Thyroid gland (tissue), 4 donors: ENCODE measurements at regions not wholly inside any gene's neighbourhood (a gene's known extent, or its start where the extent isn't known, plus 50 kb on each side); places are given as distances from the start of the nearest gene placed in this dataset.

ENCODE experiments used
- DNase-seq, 2 donors: peaks; one replicate each; pipeline ENCODE4 v3.0.0-alpha.2; 2019
- H3K27ac ChIP-seq, 3 donors: fragments of 200-600 bp; sonication (generic); 1 replicate in 2 of 3; 2 replicates in 1 of 3; pipeline ENCODE4 v1.5.1; 2016 to 2019; ENCODE audit warnings: mild to moderate bottlenecking in 1 of 3, moderate library complexity in 1 of 3
- H3K27me3 ChIP-seq: fragments of 200-600 bp; sonication (generic); one replicate; pipeline ENCODE4 v1.5.1; 2019
- H3K36me3 ChIP-seq, 2 donors: fragments of 200-600 bp; sonication (generic); one replicate each; pipeline ENCODE4 v1.5.1; 2016 to 2019
- H3K4me1 ChIP-seq, 2 donors: fragments of 200-600 bp; sonication (generic); one replicate each; pipeline ENCODE4 v1.5.1; 2017 to 2019
- H3K4me3 ChIP-seq, 3 donors: fragments of 200-600 bp; sonication (generic); replicated peaks in 1 of 3; 1 replicate in 2 of 3; 2 replicates in 1 of 3; pipeline ENCODE4 v1.5.1; 2016; ENCODE audit warnings: mild to moderate bottlenecking in 1 of 3
- H3K9me3 ChIP-seq: fragments of 200-600 bp; sonication (generic); one replicate; pipeline ENCODE4 v1.5.1; 2017
- CTCF ChIP-seq, 6 experiments: fragments of 200-600 bp in 3 of 6; fragments of 450-650 bp in 3 of 6; sonication (generic) in 3 of 6; IDR thresholded peaks; one replicate each; pipeline ENCODE4 v1.5.1; 2016 to 2019; ENCODE audit warnings: antibody characterized with exemption in 6 of 6, mild to moderate bottlenecking in 2 of 6, inconsistent platforms in 1 of 6, moderate library complexity in 1 of 6
- POLR2A ChIP-seq, 2 donors: fragments of 450-650 bp; IDR thresholded peaks; one replicate each; pipeline ENCODE4 v1.6.1; 2017; ENCODE audit warnings: antibody characterized with exemption in 2 of 2, mild to moderate bottlenecking in 2 of 2, moderate library complexity in 1 of 2
- WGBS, 2 donors: methylation state at CpG; one replicate each; pipeline ENCODE4 v1.1.5; 2017; 5-methylcytosine and 5-hydroxymethylcytosine counted together
- intact Hi-C: fragments of 100-400 bp; cut with DNase I; formaldehyde crosslinking; loops from one replicate; pipeline ENCODE4 v1.15.1; 2023

GRCh38 chr2:167653131-167653530 is 594.3 kb downstream of the STK39 start:
- no peaks in the 10 kb centered on the region for H3K9me3 ChIP-seq
- DNase-seq: no peak
- H3K27me3 ChIP-seq: no peaks in the 10 kb centered on the region
- WGBS, 2 donors: 80 to 84% methylated on average over 4 of the region's 4 CpGs
- no peaks in the 10 kb centered on the region for H3K4me1 ChIP-seq
- intact Hi-C loops: no loop called here
- no peak overlapping the region for H3K27ac ChIP-seq
- H3K36me3 ChIP-seq: no peaks in the 10 kb centered on the region
- no peak overlapping the region for H3K4me3 ChIP-seq
- TF ChIP-seq CTCF (IDR thresholded peaks at IDR 0.05) (no peak), POLR2A (IDR thresholded peaks at IDR 0.05) (no peak)

DNA sequence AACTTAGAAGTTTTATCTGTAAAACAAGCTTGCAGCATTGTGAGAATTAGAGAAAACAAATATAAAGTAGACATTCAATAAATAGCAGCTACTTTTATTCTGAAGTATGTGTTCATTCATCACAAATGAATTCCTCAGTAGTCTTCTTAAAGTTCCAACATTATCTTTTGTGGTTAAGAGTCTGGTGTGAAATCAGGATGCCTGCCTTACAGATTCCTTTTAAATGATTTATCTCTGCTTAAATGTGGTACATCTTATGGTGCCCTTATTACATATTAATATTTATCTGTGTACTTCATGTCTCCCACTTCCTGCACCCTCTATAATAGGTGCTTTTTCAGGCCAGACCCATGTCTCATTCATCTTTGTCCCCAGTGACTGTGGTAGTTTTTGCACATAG is 595.0 kb downstream of the STK39 start:
- H3K4me1 ChIP-seq: no peaks in the 10 kb centered on the region
- TF ChIP-seq POLR2A (IDR thresholded peaks at IDR 0.05) (no peak), CTCF (IDR thresholded peaks at IDR 0.05) (no peak)
- no peak for DNase-seq

GRCh38 chr2:167651406-167652151 is 595.8 kb downstream of the STK39 start:
- intact Hi-C loops: no loop called here

More for the DNA sequence above, 595.0 kb downstream of the STK39 start:
- intact Hi-C loops: no loop called here
- H3K36me3 ChIP-seq: no peaks in the 10 kb centered on the region
- H3K9me3 ChIP-seq: no peaks in the 10 kb centered on the region
- no peak overlapping the region for H3K27ac ChIP-seq
- no peaks in the 10 kb centered on the region for H3K27me3 ChIP-seq
- no peak overlapping the region for H3K4me3 ChIP-seq

GRCh38 chr2:167646557-167646956 is 600.8 kb downstream of the STK39 start:
- H3K27ac ChIP-seq: no peak overlapping the region
- no peak for DNase-seq
- intact Hi-C loops: no loop called here
- H3K9me3 ChIP-seq: no peaks in the 10 kb centered on the region
- H3K27me3 ChIP-seq: no peaks in the 10 kb centered on the region
- no peaks in the 10 kb centered on the region for H3K36me3 ChIP-seq
- H3K4me1 ChIP-seq: no peaks in the 10 kb centered on the region
- 88 to 93% methylated on average over 2 of the region's 2 CpGs for WGBS, 2 donors
- no peak overlapping the region for H3K4me3 ChIP-seq
- TF ChIP-seq CTCF (IDR thresholded peaks at IDR 0.05) (no peak), POLR2A (IDR thresholded peaks at IDR 0.05) (no peak)

More at GRCh38 chr2:167651406-167652151, 595.8 kb downstream of the STK39 start:
- no peak for TF ChIP-seq POLR2A (IDR thresholded peaks at IDR 0.05)
- TF ChIP-seq CTCF (IDR thresholded peaks at IDR 0.05): no peak
- Histone ChIP-seq H3K4me1 (no peaks in the 10 kb centered on the region), H3K9me3 (no peaks in the 10 kb centered on the region), H3K36me3 (no peaks in the 10 kb centered on the region), H3K4me3 (no peak overlapping the region), H3K27me3 (no peaks in the 10 kb centered on the region), H3K27ac (no peak overlapping the region)
- no peak for DNase-seq
- WGBS, 2 donors: 59 to 62% methylated on average over 5 of the region's 5 CpGs

- Histone ChIP-seq H3K9me3 (no peaks in the 10 kb centered on the region), H3K4me1 (no peaks in the 10 kb centered on the region), H3K36me3 (no peaks in the 10 kb centered on the region), H3K4me3 (no peak overlapping the region), H3K27ac (no peak overlapping the region), H3K27me3 (no peaks in the 10 kb centered on the region)
- TF ChIP-seq POLR2A (IDR thresholded peaks at IDR 0.05) (no peak), CTCF (IDR thresholded peaks at IDR 0.05) (no peak)
- intact Hi-C loops: no loop called here
- WGBS, 2 donors: 52 to 95% methylated on average over 1 of the region's 1 CpG
- no peak for DNase-seq
These were observed 607.3 kb downstream of the STK39 start for GRCh38 chr2:167640096-167640495.
